ENCODE measurements at regions not wholly inside any gene's neighbourhood (a gene's known extent, or its start where the extent isn't known, plus 50 kb on each side); places are given as distances from the start of the nearest gene placed in this dataset.

DNA sequence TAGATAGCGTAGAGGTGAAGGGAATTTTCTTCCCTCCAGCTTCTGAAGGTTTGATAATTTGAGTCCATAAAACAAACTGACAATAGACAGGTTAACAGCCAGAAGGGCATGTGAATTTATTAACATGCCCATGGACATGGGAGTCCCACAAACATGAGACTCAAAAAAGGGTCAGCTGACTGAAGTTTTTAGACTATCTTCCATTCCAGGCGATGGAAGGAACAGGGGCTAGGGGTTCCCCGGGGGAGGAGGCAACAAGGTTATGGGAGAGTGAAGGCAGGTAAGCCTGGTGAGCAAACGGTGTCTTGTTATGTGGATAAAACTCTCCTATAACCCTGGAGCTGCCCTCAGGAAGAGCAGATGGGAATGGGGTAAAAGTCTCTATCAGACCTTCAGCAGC lies 81.5 kb upstream of the SORBS2 start:
- DNase-seq (ENCODE audit: low read depth in 2 of 2), result no peak

DNA sequence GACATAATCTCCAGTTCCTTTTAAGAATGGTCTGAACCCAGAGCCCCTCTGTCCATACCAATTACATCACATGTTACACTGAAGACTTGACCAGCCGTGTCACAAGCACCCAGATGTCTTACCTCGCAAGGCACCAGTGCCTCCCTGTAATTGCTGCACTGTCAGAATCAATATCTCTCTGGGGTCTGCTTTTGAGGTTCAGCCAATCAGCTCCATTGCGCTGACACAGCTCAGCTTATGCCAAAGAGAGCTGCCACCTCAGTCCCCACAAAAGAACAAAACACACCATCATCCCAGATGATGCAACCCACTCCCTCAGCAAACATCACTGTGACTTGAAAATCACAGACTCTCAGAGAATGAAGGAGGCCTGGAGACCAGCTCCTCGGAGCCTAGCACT lies 82.5 kb upstream of the SORBS2 start:
- DNase-seq (ENCODE audit: low read depth in 2 of 2), result no peak

DNA sequence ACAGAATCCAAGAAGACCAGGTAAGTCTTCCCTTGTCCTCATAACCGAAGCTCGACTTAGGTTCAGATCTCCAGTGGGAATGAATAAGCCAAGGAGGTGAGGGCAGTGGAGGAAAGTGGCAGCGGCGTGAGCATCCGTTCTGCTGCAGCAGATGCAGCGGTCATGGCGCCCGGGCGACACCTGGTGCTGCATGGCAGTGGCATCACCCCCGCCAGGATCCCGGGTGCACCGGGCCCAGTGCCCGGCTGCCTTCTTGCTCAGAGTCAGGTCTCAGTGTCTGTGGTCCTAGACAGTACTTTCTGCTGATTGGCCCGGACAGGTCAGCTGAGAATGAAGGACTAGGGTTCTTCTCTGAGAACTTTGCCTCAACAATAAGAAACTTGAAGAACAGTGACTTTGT lies 83.4 kb upstream of the SORBS2 start:
- DNase-seq (ENCODE audit: low read depth in 2 of 2), result no peak

DNA sequence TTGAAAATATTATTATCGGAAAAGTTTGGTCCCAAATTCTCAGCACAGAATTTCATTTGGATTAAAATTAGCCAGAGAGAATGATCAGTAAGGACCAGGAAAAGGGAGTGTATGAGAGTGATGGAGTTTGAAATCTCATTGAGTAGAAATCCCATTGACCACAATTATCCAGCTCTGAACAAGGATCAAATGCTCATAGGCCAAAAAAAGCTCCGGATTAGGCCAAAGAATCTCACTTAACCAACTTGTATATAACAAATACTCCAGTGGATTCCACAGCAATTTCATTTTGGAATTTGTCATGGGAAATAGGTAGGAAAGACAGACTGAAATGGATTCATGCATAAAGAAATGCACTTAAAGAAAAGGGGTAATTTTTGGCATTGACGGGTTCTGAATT lies 83.9 kb upstream of the SORBS2 start:
- no peak for DNase-seq (ENCODE audit: low read depth in 2 of 2)

DNA sequence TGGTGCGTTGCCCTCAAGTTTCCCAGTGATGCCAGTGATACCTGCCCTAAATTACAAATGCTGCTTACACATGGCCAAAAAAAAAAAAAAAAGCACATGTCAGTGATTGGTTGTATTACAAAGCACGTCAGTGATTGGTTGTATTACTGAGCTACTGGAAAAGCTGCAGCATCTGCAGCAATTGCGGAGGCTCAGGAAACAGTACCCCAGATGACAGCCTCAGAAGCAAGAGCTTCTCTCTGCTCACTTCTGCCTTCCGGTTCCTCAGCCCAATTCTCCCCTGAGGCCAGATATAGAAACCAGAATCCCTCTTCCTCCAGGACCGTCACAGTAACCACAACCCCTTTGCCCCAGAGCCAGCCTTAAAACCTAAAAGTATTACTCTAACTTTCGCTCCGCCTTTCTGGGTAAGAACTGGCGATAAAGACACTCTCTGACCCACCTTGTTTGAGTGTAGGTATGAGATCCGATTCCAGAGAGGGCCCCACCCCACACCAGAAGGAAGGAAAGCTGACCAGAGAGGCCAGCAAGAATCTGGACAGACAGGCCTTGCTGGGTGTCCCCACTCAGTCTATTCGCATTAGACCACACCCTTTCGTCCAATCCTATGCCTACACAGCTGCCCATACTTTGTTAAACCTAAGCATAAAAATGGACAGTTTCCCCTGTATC lies 85.0 kb upstream of the SORBS2 start:
- no peak for DNase-seq (ENCODE audit: low read depth in 2 of 2)

DNA sequence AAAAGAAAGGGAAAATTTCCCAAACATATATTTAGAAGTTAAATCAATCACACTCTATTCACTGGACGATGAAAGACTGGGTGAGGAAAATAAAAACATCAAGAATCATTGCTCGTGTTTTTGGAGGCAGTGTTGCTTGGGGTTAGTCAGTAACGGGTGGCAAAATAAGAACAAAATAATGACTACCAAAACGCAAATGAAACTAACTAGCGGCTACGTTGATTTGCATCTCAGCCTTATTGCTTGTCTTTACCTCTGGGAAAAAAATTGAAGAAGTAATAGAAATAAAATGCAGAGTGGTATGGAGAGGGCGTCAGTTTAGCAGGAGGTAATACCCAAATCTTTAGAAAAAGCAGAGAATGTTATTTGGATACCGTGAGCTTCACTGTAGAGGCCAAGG lies 86.4 kb upstream of the SORBS2 start:
- DNase-seq (ENCODE audit: low read depth in 2 of 2), result no peak

DNA sequence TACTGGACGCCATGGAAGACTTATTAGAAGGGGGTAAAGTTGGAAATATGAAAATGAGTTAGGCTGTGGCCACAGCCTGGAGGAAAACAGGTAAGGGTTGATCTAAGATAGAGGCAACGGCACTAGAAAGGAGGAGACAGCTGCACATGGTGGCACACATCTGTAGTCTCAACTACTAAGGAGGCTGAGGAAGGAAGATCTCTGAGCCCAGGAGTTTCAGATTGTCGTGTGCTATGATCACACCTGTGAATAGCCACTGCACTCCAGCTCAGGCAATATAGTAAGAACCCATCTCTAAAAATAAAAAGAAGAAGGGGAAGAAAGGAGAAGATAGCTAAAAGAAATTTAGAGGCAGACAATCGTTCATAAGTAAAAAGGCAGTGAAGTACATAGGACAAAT lies 87.8 kb upstream of the SORBS2 start:
- no peak for DNase-seq (ENCODE audit: low read depth in 2 of 2)

DNA sequence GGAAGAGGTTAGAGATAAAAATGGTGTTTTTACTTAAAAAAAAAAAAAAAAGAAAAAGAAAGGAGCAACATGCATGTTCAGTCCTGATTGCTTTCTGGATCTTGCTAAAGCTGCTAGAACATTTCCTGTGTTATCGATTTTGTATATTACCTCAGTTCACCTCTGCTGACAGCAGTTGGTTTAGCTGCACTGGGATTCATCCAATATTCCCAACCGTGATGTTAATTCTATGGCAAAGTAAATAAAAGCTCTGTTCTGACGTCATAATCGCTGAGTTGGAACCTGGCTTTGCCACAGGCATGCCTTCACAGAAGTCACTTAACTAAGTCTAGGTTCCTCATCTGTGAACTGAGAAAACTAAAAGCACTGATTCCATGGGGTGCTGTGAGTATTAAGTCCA lies 90.7 kb upstream of the SORBS2 start:
- no peak for DNase-seq (ENCODE audit: low read depth in 2 of 2)

DNA sequence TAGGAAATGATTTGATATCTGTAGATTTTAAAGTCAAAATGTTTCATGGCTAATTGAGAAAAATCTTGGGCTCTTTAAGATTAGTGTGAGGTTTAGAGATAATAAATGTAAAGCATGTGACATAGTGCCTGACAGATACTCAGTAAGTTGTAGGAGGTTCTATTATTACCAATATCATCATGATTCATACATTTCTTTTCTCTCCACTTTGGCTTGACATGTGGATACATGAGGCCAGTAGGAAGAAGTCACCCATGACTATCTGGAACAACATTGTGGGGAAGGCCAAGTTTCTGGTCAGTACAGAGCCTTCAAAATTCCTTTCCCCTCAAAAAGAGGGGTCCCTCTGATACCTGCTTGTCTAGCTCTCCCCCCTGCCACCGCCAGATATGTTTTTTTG lies 91.2 kb upstream of the SORBS2 start:
- no peak for DNase-seq (ENCODE audit: low read depth in 2 of 2)

DNA sequence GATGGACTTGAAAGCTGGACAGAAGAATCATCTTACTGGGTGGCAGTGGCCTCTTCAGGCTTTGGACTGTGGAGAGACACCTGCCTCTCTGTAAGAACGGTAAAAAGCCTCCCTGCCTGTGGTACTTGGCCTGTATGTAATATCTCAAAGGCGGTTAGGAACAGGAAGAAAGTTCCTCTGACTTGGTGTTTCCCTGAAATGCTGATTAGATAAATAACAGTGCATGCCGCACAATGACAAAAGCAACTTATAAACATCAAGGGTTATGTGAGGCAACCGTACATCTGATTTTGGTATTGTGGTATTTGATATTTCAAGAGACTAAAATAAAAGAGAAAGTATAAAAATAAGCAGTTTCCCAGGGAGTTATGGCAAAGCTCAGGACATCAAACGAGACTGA lies 92.4 kb upstream of the SORBS2 start:
- DNase-seq (ENCODE audit: low read depth in 2 of 2), result no peak

DNA sequence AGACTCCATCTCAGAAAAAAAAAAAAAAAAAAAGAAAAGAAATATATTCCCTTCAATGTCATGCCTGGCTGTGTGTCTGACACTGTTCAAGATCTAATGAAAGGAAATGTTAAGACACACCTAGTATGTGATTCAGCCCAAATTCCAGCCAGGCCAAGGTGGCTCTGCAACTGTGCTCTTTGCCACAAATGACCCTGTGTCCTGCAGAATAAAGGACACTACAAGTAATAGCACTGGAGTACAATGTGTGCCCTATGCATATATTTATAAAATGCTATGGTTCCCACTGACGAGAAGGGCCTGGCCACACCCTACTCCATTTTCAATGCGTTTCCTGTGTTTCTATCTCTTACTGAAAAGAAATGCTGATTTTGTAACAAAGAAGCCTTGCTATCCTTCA lies 98.0 kb upstream of the SORBS2 start:
- DNase-seq (ENCODE audit: low read depth in 2 of 2), result no peak

DNA sequence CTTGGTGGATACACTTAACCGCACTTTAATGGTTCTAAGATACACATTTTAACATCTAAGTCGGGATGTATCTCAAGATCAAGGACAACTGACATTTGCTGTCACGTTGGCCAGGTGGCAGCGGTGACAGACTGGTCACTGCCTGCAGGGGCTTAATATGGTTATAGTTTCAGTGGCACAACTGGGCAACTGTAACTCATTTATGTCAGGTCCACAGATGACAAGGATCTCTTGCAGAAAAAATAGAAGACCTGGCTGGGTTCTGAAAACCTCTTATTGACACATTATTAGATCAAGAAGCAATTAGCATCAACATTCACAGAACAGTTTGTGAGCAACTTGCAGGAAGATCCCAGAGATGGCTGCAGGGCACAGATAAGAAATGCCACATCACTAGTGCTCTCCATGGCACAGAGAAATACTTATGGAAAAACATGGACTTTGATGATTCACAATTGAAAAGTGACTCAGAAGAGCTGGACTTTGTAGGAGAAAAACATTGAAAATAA lies 99.6 kb upstream of the SORBS2 start:
- DNase-seq (ENCODE audit: low read depth in 2 of 2), result no peak

DNA sequence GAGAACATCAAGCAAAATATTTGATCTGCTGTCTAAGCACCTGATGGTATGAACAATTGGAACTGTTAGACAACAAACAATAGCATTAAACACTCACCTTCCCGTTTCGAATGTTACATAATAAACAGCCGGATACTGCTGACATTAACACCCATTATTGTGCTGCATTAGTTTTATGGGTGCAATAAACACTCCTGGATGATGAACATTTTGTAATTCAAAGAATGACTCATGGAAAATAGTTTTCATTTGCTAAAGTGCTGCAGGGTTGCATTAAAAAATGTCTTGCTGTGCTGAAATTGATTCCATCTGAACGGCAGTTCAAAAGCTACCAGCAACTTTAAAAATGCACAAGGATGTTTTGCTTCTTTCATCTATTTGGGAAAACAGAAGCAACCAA lies 100.8 kb upstream of the SORBS2 start:
- DNase-seq (ENCODE audit: low read depth in 2 of 2), result peak in 1 of 2 experiments; percentile 30

DNA sequence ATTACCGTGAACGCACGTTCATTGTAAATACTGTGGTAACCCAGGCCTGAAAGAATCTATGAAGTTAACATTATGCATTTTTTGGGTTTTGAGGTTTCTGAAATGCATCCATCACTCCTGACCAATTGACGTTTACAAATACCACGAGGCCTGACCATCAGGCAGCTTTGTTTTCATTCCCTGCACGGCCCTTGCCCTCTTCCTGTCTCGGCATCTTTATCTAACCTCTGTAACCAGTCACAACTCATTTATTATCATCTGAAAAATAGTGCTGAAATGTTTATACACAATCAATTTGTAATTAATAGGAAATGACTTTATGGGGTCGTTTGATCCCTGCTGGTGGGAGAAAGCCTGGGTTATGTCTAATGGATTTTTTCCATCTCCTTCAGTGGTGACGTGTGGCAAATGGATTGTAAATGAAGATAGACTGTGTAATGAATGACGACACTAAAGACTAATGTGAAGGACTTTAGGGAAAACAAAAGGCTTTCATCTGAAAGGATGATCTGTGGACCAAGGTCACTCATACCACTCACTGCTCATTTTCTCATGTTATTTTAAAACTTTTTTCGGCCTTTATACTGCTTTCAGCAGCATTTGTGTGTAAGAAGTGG lies 102.7 kb upstream of the SORBS2 start:
- peak; percentile 50 to 61 for DNase-seq (ENCODE audit: low read depth in 2 of 2)

DNA sequence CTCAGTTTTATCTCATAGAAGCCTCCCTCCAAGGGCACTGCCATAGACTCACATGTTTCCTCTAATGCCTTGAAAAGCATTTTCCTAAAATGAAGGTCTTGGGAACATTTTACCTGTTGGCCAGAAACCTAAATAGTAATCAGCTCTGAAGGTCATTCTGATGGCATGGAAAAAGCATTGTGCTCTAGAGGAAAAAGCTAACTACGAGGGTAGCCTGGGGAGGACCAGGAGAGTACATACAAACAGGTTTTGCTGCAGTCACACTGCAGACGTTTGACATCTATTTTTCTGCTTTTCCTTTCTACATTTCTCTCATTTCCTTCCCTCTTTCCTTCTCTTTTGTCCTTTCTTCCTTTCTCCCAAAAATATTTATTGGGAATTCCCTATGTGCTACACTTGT lies 103.3 kb upstream of the SORBS2 start:
- no peak for DNase-seq (ENCODE audit: low read depth in 2 of 2)

DNA sequence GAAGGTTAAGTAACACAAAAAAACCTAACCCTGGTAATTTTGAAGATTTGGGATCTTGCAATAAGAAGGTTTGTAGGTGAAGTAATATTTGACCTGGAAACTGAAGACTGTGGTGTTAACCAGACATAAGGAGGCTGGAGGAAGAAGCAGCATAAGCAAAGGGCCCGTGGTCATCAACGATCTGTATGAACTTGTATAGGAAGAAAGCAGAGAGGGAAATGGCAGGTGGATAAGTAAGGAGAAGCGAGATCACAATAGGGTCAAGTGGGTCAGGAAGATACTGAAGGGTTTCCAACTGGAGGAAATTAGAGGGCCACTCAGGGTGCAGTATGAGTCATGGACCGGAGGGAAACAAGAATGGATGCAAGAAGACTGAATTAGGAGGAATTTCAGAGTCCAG lies 103.8 kb upstream of the SORBS2 start:
- no peak for DNase-seq (ENCODE audit: low read depth in 2 of 2)

DNA sequence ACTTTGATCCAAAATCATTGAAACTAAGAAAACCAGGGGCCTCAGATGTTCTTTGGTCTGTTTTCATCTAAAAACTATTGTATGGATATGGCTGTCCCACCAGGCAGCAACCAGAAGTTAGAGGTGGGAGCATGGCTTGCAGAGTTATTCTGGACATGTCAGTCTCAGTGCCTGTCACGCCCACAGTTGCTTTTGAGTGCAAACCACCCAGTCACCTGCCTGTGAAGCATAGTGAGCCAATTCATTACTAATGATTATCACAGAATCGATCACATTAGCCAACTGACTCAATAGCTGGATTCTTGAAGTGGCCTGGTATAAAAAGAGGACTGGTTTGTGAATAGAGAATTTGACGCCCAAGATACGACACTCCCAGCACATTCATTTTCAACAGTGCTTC lies 104.2 kb upstream of the SORBS2 start:
- DNase-seq (ENCODE audit: low read depth in 2 of 2), result no peak

DNA sequence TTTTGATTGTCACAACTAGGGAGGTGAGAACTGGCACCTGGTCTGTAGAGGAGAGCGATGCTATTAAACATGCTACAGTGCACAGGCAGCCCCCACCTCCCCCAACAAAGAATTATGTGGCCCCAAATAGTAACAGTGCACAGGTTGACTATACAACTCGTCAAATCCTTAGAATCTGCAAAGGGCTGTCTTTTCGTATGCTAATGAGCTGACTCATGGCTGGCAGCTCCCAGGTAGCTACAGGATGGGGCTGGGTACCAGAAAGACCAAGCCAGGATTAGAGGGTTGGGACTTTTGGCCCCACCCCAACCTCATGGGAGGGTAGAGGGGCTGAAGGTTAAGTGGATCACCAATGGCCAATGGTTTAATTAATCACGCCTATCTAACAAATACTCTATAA lies 104.7 kb upstream of the SORBS2 start:
- no peak for DNase-seq (ENCODE audit: low read depth in 2 of 2)

DNA sequence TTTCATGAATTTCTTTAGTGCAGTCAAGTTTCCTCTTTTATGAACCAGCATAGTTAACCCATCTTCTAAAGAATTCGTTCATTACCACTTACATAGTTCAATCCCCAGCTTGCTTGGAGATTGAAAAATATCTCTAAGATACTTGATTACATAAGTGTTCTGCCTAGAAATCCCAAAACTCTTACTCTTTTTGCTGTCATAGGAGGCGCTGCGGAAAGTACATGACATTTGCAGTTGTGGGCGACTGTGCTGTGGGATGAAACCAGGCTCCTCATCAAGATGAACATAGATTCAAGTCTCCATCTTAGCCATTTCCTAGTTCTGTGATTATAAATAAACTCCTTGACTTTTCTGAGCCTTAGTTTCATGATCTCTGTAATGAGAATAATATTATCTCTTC lies 107.1 kb upstream of the SORBS2 start:
- no peak for DNase-seq (ENCODE audit: low read depth in 2 of 2)

DNA sequence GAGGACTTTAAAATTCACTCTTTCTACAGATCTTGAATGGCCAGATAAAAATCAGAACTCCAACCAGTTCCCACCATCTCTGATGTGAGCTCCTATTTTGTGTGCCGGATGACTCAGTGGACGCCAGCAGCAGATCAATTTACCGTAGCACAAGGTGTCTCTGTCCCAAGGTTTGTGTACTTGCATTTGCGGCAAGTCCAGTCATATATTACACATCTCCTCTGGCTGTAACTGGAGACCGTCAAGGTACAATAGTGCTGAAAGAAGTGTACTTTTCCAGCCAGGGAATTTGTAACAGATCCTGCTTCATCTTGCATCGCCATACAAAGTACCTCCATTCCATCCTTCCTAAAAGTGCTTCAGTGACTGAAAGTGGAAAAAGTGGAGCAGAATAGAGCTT lies 108.2 kb upstream of the SORBS2 start:
- no peak for DNase-seq (ENCODE audit: low read depth in 2 of 2)

DNA sequence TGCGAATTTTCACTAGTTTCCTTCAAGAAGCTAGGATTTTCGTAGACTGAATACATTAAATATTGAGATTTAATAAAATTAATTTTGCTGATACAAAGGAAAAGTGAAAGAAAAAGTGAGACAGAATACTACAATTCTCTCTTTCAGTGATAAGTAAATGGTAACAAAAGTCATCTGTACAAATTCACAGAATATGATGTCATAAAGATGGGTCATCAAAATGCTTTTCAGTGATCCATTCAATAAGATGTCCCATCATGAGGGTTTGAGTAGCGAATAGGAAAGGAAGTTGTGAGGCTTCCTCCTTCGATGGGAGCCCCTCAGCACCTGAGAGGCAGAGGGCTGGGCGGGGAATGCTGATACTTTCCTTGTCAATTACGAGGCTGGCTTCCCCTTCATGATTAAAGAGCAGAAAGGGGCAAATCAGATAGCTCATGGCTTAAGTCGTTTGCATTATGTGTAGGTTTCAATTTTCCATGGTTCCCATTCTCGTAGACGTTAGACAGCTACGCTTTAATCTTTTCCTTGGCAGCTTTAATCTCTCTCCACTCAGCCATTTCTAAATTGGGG lies 108.8 kb upstream of the SORBS2 start:
- no peak for DNase-seq (ENCODE audit: low read depth in 2 of 2)

DNA sequence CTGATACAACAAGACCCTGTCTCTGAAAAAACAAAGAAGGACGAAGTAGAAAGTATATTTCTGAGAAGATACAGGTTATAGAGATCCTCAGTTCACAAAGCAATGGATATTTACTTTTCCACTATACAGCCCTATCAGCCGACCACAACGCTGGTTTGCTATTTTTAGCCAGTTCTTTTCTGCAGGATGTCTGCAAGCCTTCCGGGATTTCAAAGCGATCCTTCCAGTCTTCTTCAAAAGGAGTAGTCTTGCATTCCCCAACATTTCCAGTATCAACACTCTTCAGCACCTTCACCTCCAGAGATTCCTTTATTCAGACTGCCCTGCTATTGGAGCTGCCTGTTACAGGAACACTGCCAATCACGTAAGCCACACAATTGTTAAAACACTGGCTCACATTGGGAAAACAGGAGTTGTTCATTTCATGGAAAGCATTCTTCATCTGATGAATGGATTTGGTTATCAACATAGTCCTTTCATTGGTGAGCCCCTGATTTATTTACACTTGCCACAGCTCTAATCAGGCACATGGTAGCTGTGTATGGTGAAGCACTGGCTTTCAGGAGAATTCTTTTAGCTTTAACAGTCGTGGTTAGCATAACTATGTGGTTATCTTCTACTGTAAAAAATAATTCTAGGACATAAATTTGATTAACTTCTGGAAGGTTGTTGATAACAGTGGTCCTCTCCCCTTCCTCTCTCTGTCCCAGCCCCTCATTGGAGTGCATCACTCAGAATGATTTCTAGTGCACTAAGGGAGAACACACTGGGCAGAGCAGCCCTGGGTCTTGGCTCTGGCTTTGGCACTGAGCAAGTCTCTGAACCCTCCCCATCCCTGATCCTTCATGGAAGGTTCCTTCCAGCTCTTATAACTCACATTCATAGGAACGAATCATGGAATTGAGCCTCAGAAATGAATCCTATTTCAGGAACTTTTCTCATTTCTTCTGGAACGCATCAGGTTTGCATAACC lies 109.9 kb upstream of the SORBS2 start:
- DNase-seq (ENCODE audit: low read depth in 2 of 2), result peak in 1 of 2 experiments; percentile 23
